ENCODE measurements at regions not wholly inside any gene's neighbourhood (a gene's known extent, or its start where the extent isn't known, plus 50 kb on each side); places are given as distances from the start of the nearest gene placed in this dataset.

GRCh38 chr16:58999762-59000161 is 265.6 kb upstream of the GOT2 start:
- TF ChIP-seq CTCF (IDR thresholded peaks at IDR 0.05), result no peak
- TF ChIP-seq POLR2A (IDR thresholded peaks at IDR 0.05), result no peak

Measured in testis (tissue), 2 donors.